NOMO-1 treated with dmso at 0.1 percent for 144 hours (cell line): ENCODE measurements at regions not wholly inside any gene's neighbourhood (a gene's known extent, or its start where the extent isn't known, plus 50 kb on each side); places are given as distances from the start of the nearest gene placed in this dataset.

ENCODE experiments used
- DNase-seq: peaks from one replicate; lab custom pipeline; 2025; ENCODE audit not compliant: unreplicated experiment; lab: John Stamatoyannopoulos, UW

DNA sequence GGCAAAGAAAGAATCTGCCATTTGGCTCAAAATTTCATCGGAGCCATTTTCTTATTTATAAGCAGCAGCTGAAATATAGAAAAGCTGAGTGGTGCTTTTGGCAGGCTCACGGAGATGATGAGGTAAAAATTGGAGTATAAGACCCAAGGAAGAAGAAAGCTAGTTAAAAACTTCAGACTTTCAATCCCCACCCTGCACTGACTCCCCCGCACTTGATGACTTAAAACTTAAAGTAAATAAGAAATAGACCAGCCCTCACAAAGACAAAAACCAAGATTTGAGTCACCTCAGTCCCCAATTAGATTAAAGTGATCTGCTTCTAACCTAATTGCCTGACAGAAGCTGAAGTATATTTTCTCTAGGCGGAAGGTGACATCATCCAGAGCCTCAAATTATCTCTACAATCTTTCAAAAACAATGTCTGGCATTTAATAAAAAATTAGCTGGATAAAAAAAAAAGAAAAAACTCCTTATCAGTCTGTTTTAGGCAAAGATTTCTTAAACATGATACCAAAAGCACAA, 124.0 kb upstream of the PJA2 start:
- DNase-seq = no peak

GRCh38 chr5:109532773-109533364, 123.1 kb upstream of the PJA2 start:
- no peak for DNase-seq

DNA sequence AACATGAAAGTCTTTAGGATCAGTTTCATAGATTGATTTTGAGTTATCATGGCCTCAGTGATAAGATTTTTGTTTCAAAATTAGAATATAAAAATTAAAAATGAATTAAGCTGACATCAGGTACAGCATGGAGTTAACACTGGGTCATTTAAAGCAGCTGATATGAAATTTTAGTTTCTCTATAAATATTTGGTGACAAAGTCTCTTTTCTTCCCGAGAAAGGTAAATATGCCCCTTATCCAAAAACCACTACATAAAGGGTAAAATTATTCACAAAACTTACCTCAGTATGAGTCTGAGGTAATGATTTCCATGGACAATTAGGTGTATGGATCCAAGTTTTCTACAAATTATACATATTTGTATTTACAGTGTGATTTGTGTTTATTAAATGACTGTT, 121.5 kb upstream of the PJA2 start:
- no peak for DNase-seq

GRCh38 chr5:109529987-109530386, 120.2 kb upstream of the PJA2 start:
- DNase-seq = no peak

GRCh38 chr5:109529520-109529919, 119.7 kb upstream of the PJA2 start:
- DNase-seq = no peak

- DNase-seq = no peak
Observed at GRCh38 chr5:109524555-109524954, 114.8 kb upstream of the PJA2 start.

- DNase-seq = no peak
Observed at GRCh38 chr5:109524026-109524425, 114.3 kb upstream of the PJA2 start.

- no peak for DNase-seq
Observed at GRCh38 chr5:109522404-109522803, 112.6 kb upstream of the PJA2 start.

DNA sequence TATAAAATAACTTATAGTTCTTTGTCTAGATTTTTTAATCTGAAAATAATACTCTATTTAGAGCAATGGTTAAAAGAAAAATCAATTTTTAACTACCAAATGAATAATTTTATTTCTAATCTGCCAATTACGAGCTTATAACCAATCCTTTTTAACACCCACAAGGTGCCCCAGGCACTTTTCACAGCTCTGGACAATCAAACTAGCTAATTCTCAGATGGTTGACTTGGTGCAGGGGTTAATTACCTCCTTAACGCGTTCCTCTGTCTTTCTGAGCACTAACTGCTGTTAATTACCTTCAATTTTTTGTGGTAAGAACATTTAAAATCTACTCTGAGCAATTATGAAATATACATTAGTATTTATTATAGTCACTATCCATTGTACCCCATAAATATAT, 109.6 kb upstream of the PJA2 start:
- DNase-seq = no peak

- DNase-seq = no peak
Observed at GRCh38 chr5:109516390-109516789, 106.6 kb upstream of the PJA2 start.

DNA sequence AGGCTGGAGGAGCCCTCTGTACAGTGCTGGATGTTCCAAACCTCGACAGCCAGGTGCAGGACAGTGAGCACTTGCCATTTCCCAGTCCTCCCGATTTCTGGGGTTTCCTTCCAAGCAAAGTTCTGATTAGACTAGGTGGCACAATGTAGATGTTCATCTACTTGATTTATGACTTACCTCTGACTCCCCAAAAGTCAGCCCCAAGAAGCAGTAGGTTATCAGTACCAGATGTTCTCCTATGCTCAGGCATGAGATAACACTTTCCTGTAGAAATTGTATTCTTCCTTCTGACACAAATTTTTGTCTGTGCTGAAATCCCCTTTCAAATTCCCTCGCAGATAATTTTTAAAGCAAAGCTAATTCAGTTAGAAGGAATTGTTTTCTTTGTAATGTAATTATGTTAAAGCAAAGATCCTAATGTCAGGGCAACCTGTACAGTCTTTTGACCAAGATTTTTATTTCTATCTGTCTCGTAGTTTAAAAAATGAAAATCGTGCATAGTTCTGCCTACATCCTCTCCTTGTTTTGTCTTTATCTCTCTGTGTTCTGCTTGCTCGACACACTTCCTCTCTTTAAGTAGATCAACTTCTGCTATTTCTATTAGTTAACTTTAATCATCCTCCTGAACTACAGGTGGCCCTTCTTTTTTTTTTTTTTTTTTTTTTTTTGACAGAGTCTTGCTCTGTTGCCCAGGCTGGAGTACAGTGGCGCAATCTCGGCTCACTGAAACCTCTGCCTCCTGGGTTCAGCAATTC, 102.4 kb upstream of the PJA2 start:
- no peak for DNase-seq

GRCh38 chr5:109506556-109506955, 96.8 kb upstream of the PJA2 start:
- peak; percentile 18 for DNase-seq

DNA sequence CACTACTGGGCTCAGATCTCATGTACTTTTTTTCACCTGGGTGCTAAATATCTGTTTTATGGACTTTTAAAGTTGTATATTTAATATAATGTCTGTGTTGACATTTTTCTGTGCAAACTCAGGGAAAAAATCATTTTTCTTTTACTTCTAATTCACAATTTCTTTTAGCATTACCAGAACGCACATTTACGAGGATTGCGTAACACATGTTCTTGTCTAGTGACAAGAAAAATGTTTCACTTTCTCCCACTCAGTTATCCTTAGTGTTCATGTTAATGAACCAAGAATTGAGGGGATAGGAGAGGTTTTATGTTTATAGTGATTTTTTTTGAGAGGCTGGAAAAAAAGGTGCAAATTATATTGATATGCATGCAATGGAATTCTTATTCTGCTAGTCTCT, 86.3 kb upstream of the PJA2 start:
- DNase-seq = no peak

- DNase-seq = no peak
Observed at GRCh38 chr5:109487753-109488420, 78.1 kb upstream of the PJA2 start.

DNA sequence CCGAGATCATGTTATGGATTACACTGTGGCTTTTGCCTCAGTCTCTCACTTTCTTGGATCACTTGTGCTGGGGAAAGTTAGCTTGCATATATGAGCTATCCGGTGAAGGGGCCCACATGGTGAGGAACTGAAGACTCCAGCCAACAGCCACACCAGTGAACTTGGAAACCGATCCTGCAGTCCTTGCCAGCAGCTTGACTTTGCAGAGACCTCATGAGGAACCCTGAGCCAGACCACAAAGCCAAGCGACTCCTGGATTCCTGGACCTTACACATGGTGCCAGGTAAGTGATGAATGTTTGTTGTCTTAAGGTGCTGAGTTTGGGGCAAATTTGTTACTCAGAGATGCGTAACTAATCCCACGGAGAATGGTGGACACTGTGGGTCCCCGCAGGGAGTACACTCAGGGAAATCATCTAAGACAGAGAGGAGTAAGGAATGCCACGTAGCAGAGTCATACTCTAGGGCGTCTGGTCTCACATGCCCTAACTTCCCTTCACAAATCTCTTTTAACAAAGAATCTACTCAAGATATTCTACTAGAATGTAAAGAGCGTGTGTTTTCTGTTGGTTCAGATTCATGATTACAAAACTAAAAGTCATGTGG, 76.5 kb upstream of the PJA2 start:
- DNase-seq = no peak

DNA sequence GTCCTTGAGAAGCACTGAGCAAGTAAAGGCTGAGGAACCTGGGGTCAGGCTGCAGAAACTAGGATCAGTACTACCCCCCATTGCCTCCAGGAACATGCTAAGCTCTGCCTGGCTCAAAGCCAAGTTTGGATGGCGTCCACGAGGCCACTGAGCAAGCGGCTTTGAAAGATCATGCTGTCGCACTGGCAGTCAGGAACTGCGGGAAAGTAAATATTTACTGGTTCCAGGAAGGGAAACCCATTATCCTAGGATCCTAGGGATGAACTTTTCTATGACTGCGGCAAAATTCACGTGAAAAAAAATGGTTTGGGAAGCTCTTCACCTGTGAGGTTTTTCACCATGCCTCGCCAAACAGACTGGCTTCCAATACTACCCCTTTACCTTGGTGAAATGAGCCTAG, 75.3 kb upstream of the PJA2 start:
- no peak for DNase-seq

DNA sequence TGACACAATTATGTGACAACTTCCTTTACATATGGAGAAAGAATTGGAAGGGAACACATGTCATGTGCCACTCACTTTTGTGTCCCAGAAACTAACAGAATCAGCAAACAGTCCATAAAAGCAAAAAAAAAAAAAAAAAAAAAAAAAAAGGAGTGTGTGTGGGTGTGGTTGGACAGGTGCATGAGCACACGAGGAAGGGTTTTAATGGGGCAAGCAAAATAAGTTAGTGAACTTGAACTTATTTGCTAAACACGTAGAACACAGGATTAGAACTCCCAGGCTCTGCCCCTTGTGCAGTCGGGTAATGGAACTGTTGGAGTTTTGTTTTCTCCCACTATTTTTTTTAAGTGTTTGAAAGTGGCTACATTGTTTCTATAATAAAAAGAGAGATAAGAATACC, 74.8 kb upstream of the PJA2 start:
- DNase-seq = no peak

- DNase-seq = peak; percentile 20
Observed at GRCh38 chr5:109483395-109483971, 73.7 kb upstream of the PJA2 start.

DNA sequence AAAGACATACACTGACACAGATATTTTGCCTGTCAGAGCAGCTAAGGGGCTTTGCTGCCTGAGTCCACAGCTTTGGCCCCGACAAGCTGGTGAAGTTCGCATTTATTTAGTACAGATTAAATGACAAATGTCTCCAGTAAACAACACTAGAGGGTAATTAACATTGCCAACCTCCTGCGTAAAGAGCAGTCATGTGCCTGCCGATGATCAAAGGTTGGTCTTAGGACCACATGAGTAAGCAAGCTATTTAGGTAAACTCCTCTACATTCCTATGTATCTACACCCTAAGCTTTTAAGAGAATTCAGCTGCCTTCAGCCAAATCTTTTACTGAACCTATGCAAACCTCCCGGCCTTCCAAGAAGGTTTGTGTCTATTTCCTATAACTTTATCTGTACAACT, 73.0 kb upstream of the PJA2 start:
- no peak for DNase-seq

DNA sequence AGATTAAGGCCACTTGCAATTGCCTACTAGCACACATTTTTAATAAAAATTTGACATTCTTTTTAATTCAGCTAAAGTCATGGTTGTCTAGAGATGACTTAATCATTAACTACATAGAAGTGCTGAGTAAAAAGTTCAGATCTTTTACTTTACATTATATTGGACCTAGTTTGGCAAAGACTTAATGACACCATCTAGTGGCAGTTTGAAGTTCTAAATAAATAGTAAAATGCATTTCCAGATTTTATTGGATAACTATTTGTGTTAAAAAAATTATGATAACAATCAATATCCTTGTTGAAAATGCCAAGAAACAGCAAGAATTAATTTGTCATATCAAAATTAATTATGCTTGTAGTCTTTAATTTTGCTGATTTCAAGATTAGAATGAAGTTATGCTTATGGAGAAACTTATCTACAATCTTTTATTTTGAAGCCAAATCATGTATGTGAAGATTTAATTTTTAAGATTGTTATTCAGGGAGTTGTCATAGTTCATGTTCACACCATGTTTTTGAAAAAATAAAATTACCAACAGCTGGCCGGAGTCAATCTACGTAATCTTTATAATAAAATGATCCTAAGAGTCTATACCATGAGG, 69.6 kb upstream of the PJA2 start:
- DNase-seq = no peak

DNA sequence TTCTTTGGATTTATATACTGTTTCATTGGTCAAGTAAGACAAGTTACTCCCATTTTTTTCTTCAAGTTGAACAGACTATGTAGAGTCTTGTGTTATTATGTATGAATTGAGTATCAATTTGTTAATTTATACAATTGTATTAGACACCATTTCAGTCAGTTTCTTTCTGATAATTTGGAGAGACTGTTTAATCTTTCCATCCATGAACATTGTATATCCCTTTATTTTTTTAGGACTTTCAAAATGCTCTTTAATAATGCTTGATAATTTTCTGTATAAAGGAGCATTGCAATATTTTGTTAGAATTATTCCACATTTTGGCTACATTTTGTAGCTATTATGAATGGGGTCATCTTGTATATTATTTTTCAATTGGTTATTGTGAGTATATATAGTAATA, 69.1 kb upstream of the PJA2 start:
- no peak for DNase-seq
